ENCODE measurements at regions not wholly inside any gene's neighbourhood (a gene's known extent, or its start where the extent isn't known, plus 50 kb on each side); places are given as distances from the start of the nearest gene placed in this dataset.

DNA sequence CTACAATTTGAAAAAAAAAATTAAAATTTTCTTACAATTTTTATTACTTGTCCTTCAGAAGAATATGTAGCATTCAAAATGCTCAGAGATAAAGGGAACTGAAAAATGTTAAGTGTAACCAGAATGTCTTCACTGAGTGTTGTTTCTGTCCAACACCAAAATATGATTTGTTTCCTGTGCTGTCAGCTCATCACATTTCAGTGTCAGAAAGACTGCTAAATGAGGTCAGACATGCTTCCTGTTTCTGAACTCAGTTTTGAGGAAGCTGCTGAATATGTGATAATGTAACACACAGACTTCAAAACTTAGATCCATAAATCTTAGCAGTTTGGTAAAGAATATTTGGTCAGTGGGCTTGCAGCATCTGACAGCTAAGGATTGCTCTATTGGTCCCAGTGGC, 1849.7 kb downstream of the PCDH7 start:
- TF ChIP-seq, protein P1, sequence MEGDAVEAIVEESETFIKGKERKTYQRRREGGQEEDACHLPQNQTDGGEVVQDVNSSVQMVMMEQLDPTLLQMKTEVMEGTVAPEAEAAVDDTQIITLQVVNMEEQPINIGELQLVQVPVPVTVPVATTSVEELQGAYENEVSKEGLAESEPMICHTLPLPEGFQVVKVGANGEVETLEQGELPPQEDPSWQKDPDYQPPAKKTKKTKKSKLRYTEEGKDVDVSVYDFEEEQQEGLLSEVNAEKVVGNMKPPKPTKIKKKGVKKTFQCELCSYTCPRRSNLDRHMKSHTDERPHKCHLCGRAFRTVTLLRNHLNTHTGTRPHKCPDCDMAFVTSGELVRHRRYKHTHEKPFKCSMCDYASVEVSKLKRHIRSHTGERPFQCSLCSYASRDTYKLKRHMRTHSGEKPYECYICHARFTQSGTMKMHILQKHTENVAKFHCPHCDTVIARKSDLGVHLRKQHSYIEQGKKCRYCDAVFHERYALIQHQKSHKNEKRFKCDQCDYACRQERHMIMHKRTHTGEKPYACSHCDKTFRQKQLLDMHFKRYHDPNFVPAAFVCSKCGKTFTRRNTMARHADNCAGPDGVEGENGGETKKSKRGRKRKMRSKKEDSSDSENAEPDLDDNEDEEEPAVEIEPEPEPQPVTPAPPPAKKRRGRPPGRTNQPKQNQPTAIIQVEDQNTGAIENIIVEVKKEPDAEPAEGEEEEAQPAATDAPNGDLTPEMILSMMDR (conservative IDR thresholded peaks at IDR 0.05; ENCODE audit: low read depth, low read length), result no peak
- TF ChIP-seq EZH2 (IDR thresholded peaks at IDR 0.05; ENCODE audit: low read length, unreplicated experiment), result no peak
